ENCODE measurements at regions not wholly inside any gene's neighbourhood (a gene's known extent, or its start where the extent isn't known, plus 50 kb on each side); places are given as distances from the start of the nearest gene placed in this dataset.

GRCh38 chr10:23718946-23719345 lies 280.1 kb downstream of the OTUD1 start:
- Mint-ChIP-seq H3K4me1 (ENCODE audit: low read depth) (no peaks in the 10 kb centered on the region), H3K4me3 (no peak overlapping the region), H3K27me3 (ENCODE audit: low read depth) (no peaks in the 10 kb centered on the region), H3K36me3 (ENCODE audit: low read depth) (no peaks in the 10 kb centered on the region), H3K27ac (no peak overlapping the region), H3K9me3 (ENCODE audit: insufficient read depth) (no peaks in the 10 kb centered on the region)
- ChIA-PET CTCF (no interaction called here), POLR2A (no interaction called here)
- ATAC-seq (no peak), DNase-seq (no peak)

- Mint-ChIP-seq H3K4me3 (no peak overlapping the region), H3K9me3 (ENCODE audit: insufficient read depth) (no peaks in the 10 kb centered on the region), H3K36me3 (ENCODE audit: low read depth) (no peaks in the 10 kb centered on the region), H3K27me3 (ENCODE audit: low read depth) (no peaks in the 10 kb centered on the region), H3K27ac (no peak overlapping the region), H3K4me1 (ENCODE audit: low read depth) (no peaks in the 10 kb centered on the region)
- ChIA-PET POLR2A (no interaction called here), CTCF (no interaction called here)
- no peak for ATAC-seq
- no peak for DNase-seq
Observed at GRCh38 chr10:23723796-23724195, 284.9 kb downstream of the OTUD1 start.

GRCh38 chr10:23725548-23725947 lies 286.7 kb downstream of the OTUD1 start:
- ChIA-PET CTCF (no interaction called here), POLR2A (no interaction called here)
- H3K36me3 Mint-ChIP-seq (ENCODE audit: low read depth): no peaks in the 10 kb centered on the region
- ATAC-seq: no peak
- H3K9me3 Mint-ChIP-seq (ENCODE audit: insufficient read depth): no peaks in the 10 kb centered on the region
- no peaks in the 10 kb centered on the region for H3K4me1 Mint-ChIP-seq (ENCODE audit: low read depth)
- H3K27me3 Mint-ChIP-seq (ENCODE audit: low read depth): no peaks in the 10 kb centered on the region
- H3K4me3 Mint-ChIP-seq: no peak overlapping the region
- H3K27ac Mint-ChIP-seq: no peak overlapping the region
- DNase-seq: no peak

- H3K36me3 Mint-ChIP-seq (ENCODE audit: low read depth): no peaks in the 10 kb centered on the region
- ChIA-PET POLR2A (no interaction called here), CTCF (no interaction called here)
- no peaks in the 10 kb centered on the region for H3K4me1 Mint-ChIP-seq (ENCODE audit: low read depth)
- DNase-seq (no peak), ATAC-seq (no peak)
- no peak overlapping the region for H3K4me3 Mint-ChIP-seq
- H3K27me3 Mint-ChIP-seq (ENCODE audit: low read depth): no peaks in the 10 kb centered on the region
- no peaks in the 10 kb centered on the region for H3K9me3 Mint-ChIP-seq (ENCODE audit: insufficient read depth)
- no peak overlapping the region for H3K27ac Mint-ChIP-seq
Observed at GRCh38 chr10:23742368-23742767, 303.5 kb downstream of the OTUD1 start.

- Mint-ChIP-seq H3K4me1 (ENCODE audit: low read depth) (no peaks in the 10 kb centered on the region), H3K4me3 (no peak overlapping the region), H3K9me3 (ENCODE audit: insufficient read depth) (no peaks in the 10 kb centered on the region), H3K36me3 (ENCODE audit: low read depth) (no peaks in the 10 kb centered on the region), H3K27me3 (ENCODE audit: low read depth) (no peaks in the 10 kb centered on the region), H3K27ac (no peak overlapping the region)
- CTCF ChIA-PET: no interaction called here
- ATAC-seq: no peak
- POLR2A ChIA-PET: no interaction called here
- DNase-seq: no peak
Observed at GRCh38 chr10:23742807-23743206, 303.9 kb downstream of the OTUD1 start.

- ATAC-seq: no peak
- peaks cover 3% of the 10 kb centered on the region for H3K27me3 Mint-ChIP-seq (ENCODE audit: low read depth)
- no peaks in the 10 kb centered on the region for H3K36me3 Mint-ChIP-seq (ENCODE audit: low read depth)
- no peaks in the 10 kb centered on the region for H3K9me3 Mint-ChIP-seq (ENCODE audit: insufficient read depth)
- DNase-seq: no peak
- POLR2A ChIA-PET: no interaction called here
- H3K27ac Mint-ChIP-seq: no peak overlapping the region
- CTCF ChIA-PET: no interaction called here
- H3K4me3 Mint-ChIP-seq: no peak overlapping the region
- no peaks in the 10 kb centered on the region for H3K4me1 Mint-ChIP-seq (ENCODE audit: low read depth)
Observed at GRCh38 chr10:23754179-23754578, 315.3 kb downstream of the OTUD1 start.

- CTCF ChIA-PET: no interaction called here
- no peak overlapping the region for H3K4me3 Mint-ChIP-seq
- no peaks in the 10 kb centered on the region for H3K36me3 Mint-ChIP-seq (ENCODE audit: low read depth)
- no peak for DNase-seq
- H3K27me3 Mint-ChIP-seq (ENCODE audit: low read depth): peaks cover 3% of the 10 kb centered on the region
- H3K4me1 Mint-ChIP-seq (ENCODE audit: low read depth): no peaks in the 10 kb centered on the region
- no peaks in the 10 kb centered on the region for H3K9me3 Mint-ChIP-seq (ENCODE audit: insufficient read depth)
- H3K27ac Mint-ChIP-seq: no peak overlapping the region
- POLR2A ChIA-PET: no interaction called here
- no peak for ATAC-seq
Observed at GRCh38 chr10:23754941-23755340, 316.1 kb downstream of the OTUD1 start.

- ATAC-seq (no peak), DNase-seq (no peak)
- ChIA-PET CTCF (no interaction called here), POLR2A (no interaction called here)
- peaks cover 3% of the 10 kb centered on the region for H3K27me3 Mint-ChIP-seq (ENCODE audit: low read depth)
- H3K27ac Mint-ChIP-seq: no peak overlapping the region
- H3K9me3 Mint-ChIP-seq (ENCODE audit: insufficient read depth): no peaks in the 10 kb centered on the region
- no peaks in the 10 kb centered on the region for H3K4me1 Mint-ChIP-seq (ENCODE audit: low read depth)
- no peaks in the 10 kb centered on the region for H3K36me3 Mint-ChIP-seq (ENCODE audit: low read depth)
- H3K4me3 Mint-ChIP-seq: no peak overlapping the region
Observed at GRCh38 chr10:23755556-23755955, 316.7 kb downstream of the OTUD1 start.

GRCh38 chr10:23768281-23768680 lies 329.4 kb downstream of the OTUD1 start:
- H3K27me3 Mint-ChIP-seq (ENCODE audit: low read depth): no peaks in the 10 kb centered on the region
- DNase-seq: no peak
- H3K36me3 Mint-ChIP-seq (ENCODE audit: low read depth): no peaks in the 10 kb centered on the region
- H3K9me3 Mint-ChIP-seq (ENCODE audit: insufficient read depth): no peaks in the 10 kb centered on the region
- H3K4me3 Mint-ChIP-seq: no peak overlapping the region
- POLR2A ChIA-PET: no interaction called here
- H3K27ac Mint-ChIP-seq: no peak overlapping the region
- no peak for ATAC-seq
- CTCF ChIA-PET: no interaction called here
- H3K4me1 Mint-ChIP-seq (ENCODE audit: low read depth): no peaks in the 10 kb centered on the region

GRCh38 chr10:23777153-23777552 lies 338.3 kb downstream of the OTUD1 start:
- no peaks in the 10 kb centered on the region for H3K9me3 Mint-ChIP-seq (ENCODE audit: insufficient read depth)
- POLR2A ChIA-PET: no interaction called here
- H3K4me3 Mint-ChIP-seq: no peak overlapping the region
- H3K4me1 Mint-ChIP-seq (ENCODE audit: low read depth): no peaks in the 10 kb centered on the region
- H3K27me3 Mint-ChIP-seq (ENCODE audit: low read depth): no peaks in the 10 kb centered on the region
- ATAC-seq (no peak), DNase-seq (no peak)
- no peak overlapping the region for H3K27ac Mint-ChIP-seq
- CTCF ChIA-PET: no interaction called here
- no peaks in the 10 kb centered on the region for H3K36me3 Mint-ChIP-seq (ENCODE audit: low read depth)

GRCh38 chr10:23779301-23779700 lies 340.4 kb downstream of the OTUD1 start:
- Mint-ChIP-seq H3K27ac (no peak overlapping the region), H3K36me3 (ENCODE audit: low read depth) (no peaks in the 10 kb centered on the region), H3K27me3 (ENCODE audit: low read depth) (no peaks in the 10 kb centered on the region), H3K4me1 (ENCODE audit: low read depth) (no peaks in the 10 kb centered on the region), H3K9me3 (ENCODE audit: insufficient read depth) (no peaks in the 10 kb centered on the region), H3K4me3 (no peak overlapping the region)
- no peak for DNase-seq
- no peak for ATAC-seq
- CTCF ChIA-PET: no interaction called here
- POLR2A ChIA-PET: no interaction called here

- POLR2A ChIA-PET: no interaction called here
- H3K27me3 Mint-ChIP-seq (ENCODE audit: low read depth): no peaks in the 10 kb centered on the region
- no peak overlapping the region for H3K27ac Mint-ChIP-seq
- DNase-seq (no peak), ATAC-seq (no peak)
- H3K36me3 Mint-ChIP-seq (ENCODE audit: low read depth): no peaks in the 10 kb centered on the region
- no peak overlapping the region for H3K4me3 Mint-ChIP-seq
- H3K4me1 Mint-ChIP-seq (ENCODE audit: low read depth): no peaks in the 10 kb centered on the region
- H3K9me3 Mint-ChIP-seq (ENCODE audit: insufficient read depth): no peaks in the 10 kb centered on the region
- CTCF ChIA-PET: no interaction called here
Observed at GRCh38 chr10:23780331-23780730, 341.5 kb downstream of the OTUD1 start.

- no peak overlapping the region for H3K4me3 Mint-ChIP-seq
- ATAC-seq (no peak), DNase-seq (no peak)
- H3K4me1 Mint-ChIP-seq (ENCODE audit: low read depth): no peaks in the 10 kb centered on the region
- H3K27me3 Mint-ChIP-seq (ENCODE audit: low read depth): peaks cover 3% of the 10 kb centered on the region
- H3K27ac Mint-ChIP-seq: no peak overlapping the region
- no peaks in the 10 kb centered on the region for H3K9me3 Mint-ChIP-seq (ENCODE audit: insufficient read depth)
- H3K36me3 Mint-ChIP-seq (ENCODE audit: low read depth): no peaks in the 10 kb centered on the region
- ChIA-PET POLR2A (no interaction called here), CTCF (no interaction called here)
Observed at GRCh38 chr10:23786594-23786993, 347.7 kb downstream of the OTUD1 start.

- H3K4me1 Mint-ChIP-seq (ENCODE audit: low read depth): peaks cover 4% of the 10 kb centered on the region
Observed at GRCh38 chr10:23793577-23793976, 354.7 kb downstream of the OTUD1 start.

More at GRCh38 chr10:23793577-23793976, 354.7 kb downstream of the OTUD1 start:
- no peak for ATAC-seq
- H3K27ac Mint-ChIP-seq: no peak overlapping the region
- POLR2A ChIA-PET: no interaction called here
- no peaks in the 10 kb centered on the region for H3K9me3 Mint-ChIP-seq (ENCODE audit: insufficient read depth)
- H3K27me3 Mint-ChIP-seq (ENCODE audit: low read depth): no peaks in the 10 kb centered on the region
- H3K4me3 Mint-ChIP-seq: no peak overlapping the region
- DNase-seq: no peak
- H3K36me3 Mint-ChIP-seq (ENCODE audit: low read depth): no peaks in the 10 kb centered on the region
- CTCF ChIA-PET: no interaction called here
